PC-3 (cell line): ENCODE measurements at regions not wholly inside any gene's neighbourhood (a gene's known extent, or its start where the extent isn't known, plus 50 kb on each side); places are given as distances from the start of the nearest gene placed in this dataset.
"Not testable (repeated sequence)": the region's sequence is repeated elsewhere in the genome, so short reads cannot be mapped to it uniquely, and the experiment has no call there.

Experiments
- ATAC-seq: fragments of 200-7000 bp; cut with Tn5 transposase; 2 replicates; pipeline ENCODE4 v1.9.1; 2020; ENCODE audit warnings: mild to moderate bottlenecking, moderate library complexity
- BruUV-seq: library from RNA; stranded (reverse); fragments of 400-500 nt; replicated peaks from 2 replicates; lab custom pipeline; 2021; lab: Mats Ljungman, UMichigan
- CTCF ChIA-PET: fragments of 300-600 bp; sonication (Branson Sonifier 250); formaldehyde crosslinking; loops from one replicate; lab custom pipeline; 2022; ENCODE audit warnings: antibody characterized with exemption; lab: Charles Lee
- POLR2A ChIA-PET: fragments of 300-600 bp; sonication (Branson Sonifier 250); formaldehyde crosslinking; loops from one replicate; lab custom pipeline; 2022; ENCODE audit warnings: antibody characterized with exemption; ENCODE audit not compliant: unreplicated experiment; lab: Charles Lee
- DNase-seq: peaks from one replicate; pipeline ENCODE4 v3.0.0-alpha.2; 2015
- H2AFZ ChIP-seq: fragments of 300-600 bp; sonication (generic); 2 replicates; pipeline ENCODE4 v1.6.0; 2016; ENCODE audit warnings: antibody characterized with exemption, low read length
- H3F3A ChIP-seq: fragments of 300-600 bp; sonication (generic); one replicate; pipeline ENCODE4 v1.6.0; 2017; ENCODE audit warnings: antibody characterized with exemption, low read length, control low read depth, mild to moderate bottlenecking; ENCODE audit not compliant: unreplicated experiment
- H3K27ac ChIP-seq: fragments of 300-600 bp; sonication (generic); 2 replicates; pipeline ENCODE4 v1.5.1; 2016; ENCODE audit warnings: mild to moderate bottlenecking, low read length
- H3K27me3 ChIP-seq: fragments of 300-600 bp; sonication (generic); 2 replicates; pipeline ENCODE4 v1.6.1; 2016; ENCODE audit warnings: low read length, mixed read lengths
- H3K36me3 ChIP-seq: fragments of 300-600 bp; sonication (generic); 2 replicates; pipeline ENCODE4 v1.6.1; 2016; ENCODE audit warnings: low read depth, mixed run types, low read length, mixed read lengths
- H3K4me1 ChIP-seq: fragments of 300-600 bp; sonication (generic); 2 replicates; pipeline ENCODE4 v1.5.1; 2016; ENCODE audit warnings: low read length; ENCODE audit not compliant: insufficient read depth
- H3K4me2 ChIP-seq: fragments of 300-600 bp; sonication (generic); 2 replicates; pipeline ENCODE4 v1.6.0; 2016; ENCODE audit warnings: low read length
- H3K4me3 ChIP-seq: fragments of 300-600 bp; sonication (generic); 2 replicates; pipeline ENCODE4 v1.5.1; 2016; ENCODE audit warnings: mild to moderate bottlenecking, low read length, mixed read lengths
- H3K79me2 ChIP-seq: fragments of 300-600 bp; sonication (generic); 2 replicates; pipeline ENCODE4 v1.6.1; 2017; ENCODE audit warnings: low read length, mixed read lengths
- H3K9ac ChIP-seq: fragments of 300-600 bp; sonication (generic); 2 replicates; pipeline ENCODE4 v1.6.0; 2016; ENCODE audit warnings: mild to moderate bottlenecking, low read length
- H3K9me2 ChIP-seq: fragments of 300-600 bp; sonication (generic); replicated peaks from 2 replicates; pipeline ENCODE4 v1.6.1; 2016; ENCODE audit warnings: mixed run types, low read length, mixed read lengths
- H3K9me3 ChIP-seq: fragments of 300-600 bp; sonication (generic); 2 replicates; pipeline ENCODE4 v1.6.1; 2016; ENCODE audit warnings: low read length, mixed read lengths
- H4K20me1 ChIP-seq: fragments of 300-600 bp; sonication (generic); 2 replicates; pipeline ENCODE4 v1.6.1; 2016; ENCODE audit warnings: low read length, mixed read lengths
- EZH2 ChIP-seq: fragments of 300-600 bp; sonication (generic); IDR thresholded peaks from one replicate; pipeline ENCODE4 v1.6.1; 2017; ENCODE audit warnings: antibody characterized with exemption, mild to moderate bottlenecking, low read length; ENCODE audit not compliant: unreplicated experiment
- EZH2phosphoT487 ChIP-seq: fragments of 300-600 bp; sonication (generic); IDR thresholded peaks from 2 replicates; pipeline ENCODE4 v1.6.1; 2018; ENCODE audit warnings: mild to moderate bottlenecking, antibody characterized with exemption, low read length, borderline replicate concordance
- intact Hi-C: fragments of 100-400 bp; cut with micrococcal nuclease; formaldehyde crosslinking; loops from 2 replicates; pipeline ENCODE4 v1.9.0; 2023
- TF ChIP-seq, protein P1 (sequence below): fragments of 300-600 bp; sonication (generic); conservative IDR thresholded peaks from 2 replicates; pipeline ENCODE4 v1.5.1; 2017; ENCODE audit warnings: antibody characterized with exemption, low read depth, mild to moderate bottlenecking, low read length

GRCh38 chr15:93341164-93341563 lies 252.2 kb upstream of the RGMA start:
- Histone ChIP-seq H3K79me2 (no peaks in the 10 kb centered on the region), H3K9ac (no peak overlapping the region), H3K9me3 (no peaks in the 10 kb centered on the region), H4K20me1 (no peaks in the 10 kb centered on the region), H3F3A (no peaks in the 10 kb centered on the region), H2AFZ (no peak overlapping the region), H3K4me3 (no peak overlapping the region), H3K4me2 (no peak overlapping the region), H3K27me3 (peaks cover 30% of the 10 kb centered on the region), H3K4me1 (no peaks in the 10 kb centered on the region), H3K36me3 (no peaks in the 10 kb centered on the region), H3K9me2 (no peaks in the 10 kb centered on the region), H3K27ac (no peak overlapping the region)
- POLR2A ChIA-PET, result no interaction called here
- ATAC-seq, result no peak
- intact Hi-C loops, result no loop called here
- no peak for TF ChIP-seq EZH2phosphoT487
- TF ChIP-seq EZH2, result no peak
- TF ChIP-seq, protein P1, sequence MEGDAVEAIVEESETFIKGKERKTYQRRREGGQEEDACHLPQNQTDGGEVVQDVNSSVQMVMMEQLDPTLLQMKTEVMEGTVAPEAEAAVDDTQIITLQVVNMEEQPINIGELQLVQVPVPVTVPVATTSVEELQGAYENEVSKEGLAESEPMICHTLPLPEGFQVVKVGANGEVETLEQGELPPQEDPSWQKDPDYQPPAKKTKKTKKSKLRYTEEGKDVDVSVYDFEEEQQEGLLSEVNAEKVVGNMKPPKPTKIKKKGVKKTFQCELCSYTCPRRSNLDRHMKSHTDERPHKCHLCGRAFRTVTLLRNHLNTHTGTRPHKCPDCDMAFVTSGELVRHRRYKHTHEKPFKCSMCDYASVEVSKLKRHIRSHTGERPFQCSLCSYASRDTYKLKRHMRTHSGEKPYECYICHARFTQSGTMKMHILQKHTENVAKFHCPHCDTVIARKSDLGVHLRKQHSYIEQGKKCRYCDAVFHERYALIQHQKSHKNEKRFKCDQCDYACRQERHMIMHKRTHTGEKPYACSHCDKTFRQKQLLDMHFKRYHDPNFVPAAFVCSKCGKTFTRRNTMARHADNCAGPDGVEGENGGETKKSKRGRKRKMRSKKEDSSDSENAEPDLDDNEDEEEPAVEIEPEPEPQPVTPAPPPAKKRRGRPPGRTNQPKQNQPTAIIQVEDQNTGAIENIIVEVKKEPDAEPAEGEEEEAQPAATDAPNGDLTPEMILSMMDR, result no peak
- CTCF ChIA-PET, result no interaction called here
- BruUV-seq, result no TSS peak
- no peak for DNase-seq

GRCh38 chr15:93340406-93340805 lies 251.4 kb upstream of the RGMA start:
- DNase-seq (no peak), ATAC-seq (no peak)
- Histone ChIP-seq H2AFZ (no peak overlapping the region), H3K4me3 (no peak overlapping the region), H3K27me3 (peaks cover 27% of the 10 kb centered on the region), H3K9ac (no peak overlapping the region), H3K79me2 (no peaks in the 10 kb centered on the region), H3K9me3 (no peaks in the 10 kb centered on the region), H3K4me2 (no peak overlapping the region), H3K27ac (no peak overlapping the region), H3K36me3 (no peaks in the 10 kb centered on the region), H3K9me2 (no peaks in the 10 kb centered on the region), H3F3A (no peaks in the 10 kb centered on the region), H4K20me1 (no peaks in the 10 kb centered on the region), H3K4me1 (no peaks in the 10 kb centered on the region)
- no peak for TF ChIP-seq EZH2phosphoT487
- TF ChIP-seq, protein P1, result no peak
- POLR2A ChIA-PET, result no interaction called here
- CTCF ChIA-PET, result no interaction called here
- no TSS peak for BruUV-seq
- intact Hi-C loops, result no loop called here

DNA sequence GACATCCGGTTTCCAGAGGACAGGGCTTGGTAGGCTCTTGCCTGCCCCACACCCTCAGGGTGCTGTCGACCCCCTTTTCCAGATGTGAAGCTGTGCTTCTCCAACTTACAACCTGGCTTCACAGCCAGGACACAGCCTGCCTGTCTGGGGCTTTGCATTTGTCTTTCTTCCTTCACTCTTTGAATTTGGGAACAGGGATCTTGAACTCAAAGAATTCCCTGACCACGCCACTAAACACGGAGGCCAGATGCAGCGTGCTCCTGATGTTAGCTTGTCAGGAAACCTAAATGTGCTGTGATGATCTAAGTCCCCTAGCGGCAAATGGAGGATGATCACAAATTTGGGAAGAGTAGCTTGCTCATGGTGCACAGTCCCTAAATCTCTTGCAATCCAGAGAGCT lies 244.8 kb upstream of the RGMA start:
- Histone ChIP-seq H3K36me3 (no peaks in the 10 kb centered on the region), H3K9me3 (no peaks in the 10 kb centered on the region), H4K20me1 (no peaks in the 10 kb centered on the region), H3K4me1 (no peaks in the 10 kb centered on the region), H3K4me3 (no peak overlapping the region), H3K27me3 (peaks cover 43% of the 10 kb centered on the region), H3K4me2 (no peak overlapping the region), H3K27ac (no peak overlapping the region), H3K79me2 (no peaks in the 10 kb centered on the region), H3F3A (no peaks in the 10 kb centered on the region), H2AFZ (no peak overlapping the region), H3K9ac (no peak overlapping the region), H3K9me2 (no peaks in the 10 kb centered on the region)
- no peak for ATAC-seq
- POLR2A ChIA-PET, result no interaction called here
- no peak for DNase-seq
- CTCF ChIA-PET, result no interaction called here
- no TSS peak for BruUV-seq
- TF ChIP-seq EZH2, result no peak
- TF ChIP-seq, protein P1, result no peak; the same call in 1 of the 2 replicates
- no peak for TF ChIP-seq EZH2phosphoT487
- intact Hi-C loops, result loop anchor here (2.0 kb wide), 1 partner anchor 27 kb away; no protein-coding TSS in a partner anchor

GRCh38 chr15:93333126-93333525 lies 244.1 kb upstream of the RGMA start:
- peaks cover 43% of the 10 kb centered on the region for H3K27me3 ChIP-seq
- H3K9me3 ChIP-seq, H3K4me3 ChIP-seq, H3K4me2 ChIP-seq, H3F3A ChIP-seq, H3K36me3 ChIP-seq, H3K9ac ChIP-seq, POLR2A ChIA-PET, BruUV-seq, intact Hi-C loops, DNase-seq, CTCF ChIA-PET, H3K27ac ChIP-seq, H3K79me2 ChIP-seq, ATAC-seq, H3K9me2 ChIP-seq, H2AFZ ChIP-seq, H4K20me1 ChIP-seq, H3K4me1 ChIP-seq: not testable (repeated sequence)
